Neural cell (in vitro differentiated cells): ENCODE measurements at regions not wholly inside any gene's neighbourhood (a gene's known extent, or its start where the extent isn't known, plus 50 kb on each side); places are given as distances from the start of the nearest gene placed in this dataset.

Experiments used
- CTCF ChIP-seq: fragments of 450-650 bp; IDR thresholded peaks from 2 replicates; pipeline ENCODE4 v1.5.1; 2014; ENCODE audit warnings: antibody characterized with exemption, mild to moderate bottlenecking, moderate library complexity; ENCODE audit not compliant: poor library complexity, severe bottlenecking
- EP300 ChIP-seq: fragments of 450-650 bp; conservative IDR thresholded peaks from 2 replicates; pipeline ENCODE4 v1.6.1; 2014; ENCODE audit warnings: antibody characterized with exemption, mild to moderate bottlenecking, moderate library complexity; ENCODE audit not compliant: poor library complexity, severe bottlenecking
- EZH2 ChIP-seq: fragments of 200-600, 300-800 bp; shearing (Covaris generic), sonication (generic); IDR thresholded peaks from 2 replicates; pipeline ENCODE4 v1.6.1; 2014; ENCODE audit warnings: antibody characterized with exemption, low read length, borderline replicate concordance, mild to moderate bottlenecking; ENCODE audit not compliant: insufficient read depth, poor library complexity, severe bottlenecking
- MXI1 ChIP-seq: fragments of 450-650 bp; conservative IDR thresholded peaks from 2 replicates; pipeline ENCODE4 v1.6.1; 2014; ENCODE audit warnings: antibody characterized with exemption, mild to moderate bottlenecking; ENCODE audit not compliant: poor library complexity, severe bottlenecking
- POLR2AphosphoS5 ChIP-seq: IDR thresholded peaks from 2 replicates; pipeline ENCODE4 v1.6.1; 2012
- REST ChIP-seq: IDR thresholded peaks from 2 replicates; pipeline ENCODE4 v1.6.1; 2012; ENCODE audit warnings: borderline replicate concordance
- SMC3 ChIP-seq: fragments of 450-650 bp; conservative IDR thresholded peaks from 2 replicates; pipeline ENCODE4 v1.6.1; 2014; ENCODE audit warnings: antibody characterized with exemption, mild to moderate bottlenecking, moderate library complexity; ENCODE audit not compliant: poor library complexity
- TAF1 ChIP-seq: IDR thresholded peaks from 2 replicates; pipeline ENCODE4 v1.6.1; 2012; ENCODE audit warnings: low read depth

- no peak for TF ChIP-seq EZH2
- no peak for TF ChIP-seq SMC3
- no peak for TF ChIP-seq CTCF
- TF ChIP-seq MXI1: no peak
- no peak for TF ChIP-seq POLR2AphosphoS5
- no peak for TF ChIP-seq REST
- no peak for TF ChIP-seq TAF1
- no peak for TF ChIP-seq EP300
Observed at GRCh38 chr6:40671694-40672050, 84.5 kb upstream of the LRFN2 start.
